ENCODE measurements at regions not wholly inside any gene's neighbourhood (a gene's known extent, or its start where the extent isn't known, plus 50 kb on each side); places are given as distances from the start of the nearest gene placed in this dataset.

GRCh38 chr5:123709422-123709821 is 197.4 kb downstream of the CSNK1G3 start:
- CTCF ChIA-PET (ENCODE audit: low intra/inter-chr PET ratio, low total read pairs), result no interaction called here
- intact Hi-C loops (cut with micrococcal nuclease; ENCODE audit: unreplicated experiment), result no loop called here
- no peaks in the 10 kb centered on the region for H3K36me3 ChIP-seq (replicated peaks in 1 of 2; ENCODE audit: control insufficient read depth in 1 of 2, insufficient read depth in 2 of 2, low read length in 2 of 2)
- no peak for TF ChIP-seq ZNF18 (CRISPR knock-in tag; IDR thresholded peaks at IDR 0.05; ENCODE audit: insufficient replicate concordance)
- TF ChIP-seq ATM (IDR thresholded peaks at IDR 0.05; ENCODE audit: borderline replicate concordance), result no peak
- no peak for TF ChIP-seq ZNF235 (CRISPR knock-in tag; IDR thresholded peaks at IDR 0.05; ENCODE audit: borderline replicate concordance)
- TF ChIP-seq BRD4 (CRISPR knock-in tag; IDR thresholded peaks at IDR 0.05), result no peak
- TF ChIP-seq ZNF382 (CRISPR knock-in tag; IDR thresholded peaks at IDR 0.05; ENCODE audit: borderline replicate concordance), result no peak
- TF ChIP-seq ZNF782 (CRISPR knock-in tag; IDR thresholded peaks at IDR 0.05; ENCODE audit: borderline replicate concordance), result no peak
- no peak for TF ChIP-seq NFRKB (IDR thresholded peaks at IDR 0.05)
- no peak for TF ChIP-seq KLF15 (CRISPR knock-in tag; IDR thresholded peaks at IDR 0.05; ENCODE audit: borderline replicate concordance)
- TF ChIP-seq RBM39 (IDR thresholded peaks at IDR 0.05; ENCODE audit: low read depth, low read length, poor library complexity, severe bottlenecking), result no peak
- no peak for TF ChIP-seq ZNF704 (CRISPR knock-in tag; IDR thresholded peaks at IDR 0.05; ENCODE audit: borderline replicate concordance)
- TF ChIP-seq ELF4 (CRISPR knock-in tag; IDR thresholded peaks at IDR 0.05; ENCODE audit: borderline replicate concordance), result no peak
- no peak for TF ChIP-seq ZNF776 (CRISPR knock-in tag; IDR thresholded peaks at IDR 0.05)
- TF ChIP-seq ZNF280D (CRISPR knock-in tag; IDR thresholded peaks at IDR 0.05), result no peak
- TF ChIP-seq FOXA1 (IDR thresholded peaks at IDR 0.05), result no peak
- no peak for TF ChIP-seq FOXA1 (CRISPR knock-in tag; IDR thresholded peaks at IDR 0.05)
- TF ChIP-seq ZBTB26 (CRISPR knock-in tag; IDR thresholded peaks at IDR 0.05; ENCODE audit: borderline replicate concordance), result no peak
- no peak for TF ChIP-seq CSRNP1 (CRISPR knock-in tag; IDR thresholded peaks at IDR 0.05)
- no peak for TF ChIP-seq ZBTB42 (CRISPR knock-in tag; IDR thresholded peaks at IDR 0.05)

More at GRCh38 chr5:123709422-123709821, 197.4 kb downstream of the CSNK1G3 start:
- 0% methylated on average over 1 of the region's 1 CpG for WGBS (ENCODE audit: low lambda C conversion rate)
- no peaks in the 10 kb centered on the region for H3K27me3 ChIP-seq (ENCODE audit: control insufficient read depth in 1 of 2, insufficient read depth in 2 of 2, low read length in 2 of 2)
- H3K4me1 ChIP-seq (ENCODE audit: insufficient read depth, low read length), result no peaks in the 10 kb centered on the region
- FAIRE-seq, result no peak
- no peak for ATAC-seq
- H3K9me3 ChIP-seq (ENCODE audit: low read length), result peaks cover 14% of the 10 kb centered on the region
- no peaks in the 10 kb centered on the region for H3K79me2 ChIP-seq (ENCODE audit: insufficient read depth, low read length)
- no peak overlapping the region for H3K9ac ChIP-seq (ENCODE audit: insufficient read depth, low read depth, low read length)
- no peak overlapping the region for H2AFZ ChIP-seq (ENCODE audit: low read length)
- BruUV-seq (replicated peaks), result no TSS peak
- H3K4me3 ChIP-seq (replicated peaks in 1 of 3; ENCODE audit: insufficient read depth in 1 of 3, low read depth in 2 of 3, low read length in 3 of 3), result no peak overlapping the region
- in situ Hi-C loops (cut with HindIII; ENCODE audit: extremely low pct_ligation_motif_present, low pct_unique_long_range_greater_than_20kb), result no loop called here
- POLR2A ChIA-PET, result no interaction called here
- H3K4me2 ChIP-seq (ENCODE audit: low read depth, low read length), result no peak overlapping the region
- H4K20me1 ChIP-seq (ENCODE audit: insufficient read depth, low read length), result no peaks in the 10 kb centered on the region
- no peak for DNase-seq (ENCODE audit: low spot score)
- H3K27ac ChIP-seq (ENCODE audit: extremely low read length, insufficient read depth, low read length), result no peak overlapping the region
